ENCODE measurements at regions not wholly inside any gene's neighbourhood (a gene's known extent, or its start where the extent isn't known, plus 50 kb on each side); places are given as distances from the start of the nearest gene placed in this dataset.

DNA sequence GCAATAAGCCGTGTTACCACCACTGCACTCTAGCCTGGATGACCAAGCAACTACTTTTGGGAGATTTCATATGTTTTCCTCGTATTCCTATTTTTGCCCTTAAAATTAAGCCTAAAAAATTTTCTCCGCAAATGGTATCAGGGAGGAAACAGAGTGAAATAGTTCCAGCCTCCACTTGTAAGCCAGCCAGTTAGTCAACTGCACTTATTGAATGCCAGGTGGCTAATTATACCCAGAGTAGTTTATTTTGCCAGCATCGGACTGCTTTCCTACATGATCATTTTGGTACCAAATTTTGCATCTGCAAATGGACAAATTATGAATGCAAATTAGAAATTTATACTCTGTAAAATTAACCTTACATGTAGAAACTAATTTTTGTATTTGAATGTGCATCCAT is 90.2 kb upstream of the ARHGAP28 start:
- TF ChIP-seq, protein P1, sequence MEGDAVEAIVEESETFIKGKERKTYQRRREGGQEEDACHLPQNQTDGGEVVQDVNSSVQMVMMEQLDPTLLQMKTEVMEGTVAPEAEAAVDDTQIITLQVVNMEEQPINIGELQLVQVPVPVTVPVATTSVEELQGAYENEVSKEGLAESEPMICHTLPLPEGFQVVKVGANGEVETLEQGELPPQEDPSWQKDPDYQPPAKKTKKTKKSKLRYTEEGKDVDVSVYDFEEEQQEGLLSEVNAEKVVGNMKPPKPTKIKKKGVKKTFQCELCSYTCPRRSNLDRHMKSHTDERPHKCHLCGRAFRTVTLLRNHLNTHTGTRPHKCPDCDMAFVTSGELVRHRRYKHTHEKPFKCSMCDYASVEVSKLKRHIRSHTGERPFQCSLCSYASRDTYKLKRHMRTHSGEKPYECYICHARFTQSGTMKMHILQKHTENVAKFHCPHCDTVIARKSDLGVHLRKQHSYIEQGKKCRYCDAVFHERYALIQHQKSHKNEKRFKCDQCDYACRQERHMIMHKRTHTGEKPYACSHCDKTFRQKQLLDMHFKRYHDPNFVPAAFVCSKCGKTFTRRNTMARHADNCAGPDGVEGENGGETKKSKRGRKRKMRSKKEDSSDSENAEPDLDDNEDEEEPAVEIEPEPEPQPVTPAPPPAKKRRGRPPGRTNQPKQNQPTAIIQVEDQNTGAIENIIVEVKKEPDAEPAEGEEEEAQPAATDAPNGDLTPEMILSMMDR (IDR thresholded peaks at IDR 0.05 in 8 of 11, conservative IDR thresholded peaks at IDR 0.05 in 3 of 11) = no peak
- TF ChIP-seq POLR2A (IDR thresholded peaks at IDR 0.05) = no peak
- TF ChIP-seq POLR2AphosphoS5 (IDR thresholded peaks at IDR 0.05) = no peak
- intact Hi-C loops (cut with DNase I; ENCODE audit: low total_unique reads) = no loop called here
- Histone ChIP-seq H3K27me3 (replicated peaks in 1 of 7) (no peaks in the 10 kb centered on the region), H3K4me1 (no peaks in the 10 kb centered on the region), H3K36me3 (no peaks in the 10 kb centered on the region), H3K9me3 (peaks cover 0 to 5% (median 0%) of the 10 kb centered on the region in 8 donors), H3K27ac (no peak overlapping the region), H3K4me3 (no peak overlapping the region)
- WGBS, 5 donors = 83 to 91% (median 83%) methylated on average over 4 of the region's 4 CpGs
- no peak for DNase-seq

DNA sequence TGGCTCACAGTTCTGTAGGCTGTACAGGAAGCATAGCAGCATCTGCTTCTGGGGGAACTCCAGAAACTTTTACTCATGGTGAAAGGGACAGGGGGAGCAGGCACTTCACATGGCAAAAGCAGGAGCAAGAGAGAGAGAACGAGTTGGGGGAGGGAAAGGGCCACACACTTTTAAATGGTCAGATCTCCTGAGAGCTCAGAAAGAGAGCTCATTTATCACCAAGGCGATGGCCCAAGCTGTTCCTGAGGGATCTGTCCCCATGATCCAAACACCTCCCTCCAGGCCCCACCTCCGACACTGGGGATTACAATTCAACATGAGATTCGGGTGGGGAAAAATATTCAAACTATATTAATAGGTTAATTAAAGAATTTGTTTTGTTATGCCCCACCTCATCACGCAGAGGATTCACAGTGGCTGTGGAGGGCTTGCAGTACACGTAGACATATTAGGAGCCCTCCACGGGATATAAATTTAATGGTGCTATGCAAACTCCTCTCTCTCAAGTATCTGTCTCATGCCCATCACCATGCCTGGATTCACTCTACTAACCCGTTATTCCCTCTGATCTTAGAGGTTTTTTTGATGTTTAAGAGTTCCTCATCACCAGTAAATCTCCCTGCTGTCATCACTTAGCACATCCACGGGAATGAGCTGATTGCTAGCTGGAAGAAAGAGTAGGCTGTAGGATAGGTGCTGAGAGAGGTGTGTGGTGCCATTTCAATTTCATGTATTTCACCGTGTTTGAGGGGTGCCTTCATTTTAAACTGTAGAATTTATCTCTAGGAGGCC is 84.5 kb upstream of the ARHGAP28 start:
- Histone ChIP-seq H3K36me3 (no peaks in the 10 kb centered on the region), H3K27ac (no peak overlapping the region), H3K27me3 (replicated peaks in 1 of 7) (no peaks in the 10 kb centered on the region), H3K9me3 (peaks cover 0 to 11% (median 0%) of the 10 kb centered on the region in 8 donors), H3K4me3 (no peak overlapping the region), H3K4me1 (no peaks in the 10 kb centered on the region)
- intact Hi-C loops (cut with DNase I; ENCODE audit: low total_unique reads) = no loop called here
- 44 to 50% (median 49%) methylated on average over 10 of the region's 10 CpGs for WGBS, 5 donors
- no peak for DNase-seq
- TF ChIP-seq POLR2AphosphoS5 (IDR thresholded peaks at IDR 0.05) (no peak), POLR2A (IDR thresholded peaks at IDR 0.05) (no peak)
- TF ChIP-seq, protein P1 (IDR thresholded peaks at IDR 0.05 in 8 of 11, conservative IDR thresholded peaks at IDR 0.05 in 3 of 11) = no peak

DNA sequence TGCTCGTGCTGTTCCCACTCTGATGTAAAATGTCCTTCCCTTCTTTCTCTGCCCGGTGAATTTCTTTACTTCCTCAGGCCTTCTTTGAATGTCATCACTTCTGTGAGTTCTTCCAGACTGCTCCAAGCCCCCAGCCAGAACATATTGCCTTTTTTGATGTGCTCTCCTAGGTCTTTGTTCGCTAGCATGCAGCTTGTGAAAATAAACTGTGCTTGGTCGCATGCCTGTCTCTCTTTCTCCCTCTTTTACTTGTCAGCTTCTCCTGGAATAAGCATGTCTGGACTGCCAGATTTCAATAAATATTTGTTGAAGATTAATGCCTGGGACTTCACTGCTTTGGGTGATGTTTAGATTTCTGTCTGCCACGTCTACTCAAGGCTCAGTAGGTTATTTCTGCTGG is 82.7 kb upstream of the ARHGAP28 start:
- no peak for DNase-seq
- Histone ChIP-seq H3K4me3 (no peak overlapping the region), H3K27me3 (replicated peaks in 1 of 7) (no peaks in the 10 kb centered on the region), H3K9me3 (peaks cover 0 to 16% (median 0%) of the 10 kb centered on the region in 8 donors), H3K27ac (no peak overlapping the region), H3K36me3 (no peaks in the 10 kb centered on the region), H3K4me1 (no peaks in the 10 kb centered on the region)
- intact Hi-C loops (cut with DNase I; ENCODE audit: low total_unique reads) = no loop called here
- TF ChIP-seq, protein P1 (IDR thresholded peaks at IDR 0.05 in 8 of 11, conservative IDR thresholded peaks at IDR 0.05 in 3 of 11) = no peak
- TF ChIP-seq POLR2A (IDR thresholded peaks at IDR 0.05) = no peak
- no peak for TF ChIP-seq POLR2AphosphoS5 (IDR thresholded peaks at IDR 0.05)
- 51 to 70% (median 57%) methylated on average over 5 of the region's 5 CpGs for WGBS, 5 donors

DNA sequence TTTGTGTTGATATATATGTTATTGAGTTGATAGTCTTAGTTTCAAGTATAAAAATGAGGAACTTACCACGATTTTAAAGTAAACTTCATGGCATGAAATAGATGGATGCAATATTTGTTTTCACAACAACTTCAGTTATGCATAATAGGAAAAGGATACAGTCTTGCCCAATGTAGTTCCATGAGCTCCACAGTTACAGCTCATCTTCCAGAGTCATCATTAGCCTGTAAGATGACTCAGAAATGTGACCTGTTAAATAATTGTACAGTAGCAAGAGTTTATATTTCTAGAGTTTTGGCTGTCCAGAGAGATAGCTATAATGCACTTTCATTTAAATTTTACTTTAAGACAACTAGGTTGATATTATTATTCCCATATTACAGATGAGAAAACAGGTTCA is 80.9 kb upstream of the ARHGAP28 start:
- no peaks in the 10 kb centered on the region for H3K36me3 ChIP-seq
- H3K4me1 ChIP-seq = no peaks in the 10 kb centered on the region
- WGBS, 5 donors = 47 to 63% (median 57%) methylated on average over 1 of the region's 1 CpG
- no peak overlapping the region for H3K4me3 ChIP-seq
- intact Hi-C loops (cut with DNase I; ENCODE audit: low total_unique reads) = no loop called here
- peaks cover 0 to 16% (median 0%) of the 10 kb centered on the region in 8 donors for H3K9me3 ChIP-seq
- no peak overlapping the region for H3K27ac ChIP-seq
- H3K27me3 ChIP-seq (replicated peaks in 1 of 7) = no peaks in the 10 kb centered on the region
- TF ChIP-seq POLR2A (IDR thresholded peaks at IDR 0.05) (no peak), POLR2AphosphoS5 (IDR thresholded peaks at IDR 0.05) (no peak)
- TF ChIP-seq, protein P1 (IDR thresholded peaks at IDR 0.05 in 8 of 11, conservative IDR thresholded peaks at IDR 0.05 in 3 of 11) = no peak
- no peak for DNase-seq
